K562 (cell line): ENCODE measurements at regions not wholly inside any gene's neighbourhood (a gene's known extent, or its start where the extent isn't known, plus 50 kb on each side); places are given as distances from the start of the nearest gene placed in this dataset.

Experiments
- HNRNPUL1 ChIP-seq: fragments of 200-400 bp; formaldehyde crosslinking; IDR thresholded peaks from 2 replicates; pipeline ENCODE4 v1.6.1; 2017; ENCODE audit warnings: low read length
- JUN ChIP-seq, 2 experiments: sonication (generic) in 1 of 2; formaldehyde crosslinking in 1 of 2; IDR thresholded peaks; 2 replicates each; pipeline versions ENCODE4 v1.6.1 to v1.8.0; 2012 to 2022; ENCODE audit warnings: borderline replicate concordance in 2 of 2, mild to moderate bottlenecking in 2 of 2, improper control_type of control experiment in 1 of 2, low read depth in 1 of 2, low read length in 1 of 2, missing genetic modification reagents in 1 of 2
- KLF16 ChIP-seq: IDR thresholded peaks from 2 replicates; pipeline ENCODE4 v1.6.1; 2016; ENCODE audit warnings: antibody characterized with exemption
- POLR2A ChIP-seq: fragments of 450-650 bp; conservative IDR thresholded peaks from 2 replicates; pipeline ENCODE4 v1.6.1; 2016
- THRA ChIP-seq: fragments of 450-650 bp; IDR thresholded peaks from 2 replicates; pipeline ENCODE4 v1.6.1; 2017; ENCODE audit warnings: mild to moderate bottlenecking, moderate library complexity
- THRB ChIP-seq: fragments of 450-650 bp; formaldehyde crosslinking; conservative IDR thresholded peaks from 2 replicates; pipeline ENCODE4 v1.4.0; 2022; ENCODE audit warnings: mild to moderate bottlenecking, missing genetic modification characterization
- ZNF407 ChIP-seq: fragments of 450-650 bp; IDR thresholded peaks from 2 replicates; pipeline ENCODE4 v1.6.1; 2016; ENCODE audit warnings: low read depth

- no peak for TF ChIP-seq KLF16
- no peak for TF ChIP-seq ZNF407
- TF ChIP-seq THRA: no peak
- no peak for TF ChIP-seq JUN (IDR thresholded peaks at IDR 0.05; ENCODE audit: borderline replicate concordance, low read depth, low read length)
- no peak for TF ChIP-seq JUN (CRISPR knock-in tag; IDR thresholded peaks at IDR 0.05; ENCODE audit: borderline replicate concordance)
- TF ChIP-seq THRB (CRISPR knock-in tag): no peak
- TF ChIP-seq POLR2A: no peak
- TF ChIP-seq HNRNPUL1: no peak
Observed at GRCh38 chr7:68488341-68489060, 1109.8 kb upstream of the AUTS2 start.
